B cell (primary cell): ENCODE measurements at regions not wholly inside any gene's neighbourhood (a gene's known extent, or its start where the extent isn't known, plus 50 kb on each side); places are given as distances from the start of the nearest gene placed in this dataset.

Experiments
- ATAC-seq: fragments of 200-7000 bp; cut with Tn5 transposase; one replicate; pipeline ENCODE4 v1.10.0; 2021; ENCODE audit warnings: low read depth, mild to moderate bottlenecking, moderate number of reproducible peaks, moderate library complexity
- CTCF ChIA-PET: fragments of 350-600 bp; sonication (Branson Sonifier 250); formaldehyde crosslinking; loops from one replicate; lab custom pipeline; 2021; ENCODE audit warnings: antibody characterized with exemption, inconsistent platforms; lab: Charles Lee
- POLR2A ChIA-PET: fragments of 350-600 bp; sonication (Branson Sonifier 250); formaldehyde crosslinking; loops from one replicate; lab custom pipeline; 2021; ENCODE audit warnings: antibody characterized with exemption; lab: Charles Lee
- DNase-seq: peaks from one replicate; pipeline ENCODE4 v3.0.0; 2013
- H2AFZ ChIP-seq: 2 replicates; pipeline ENCODE4 v1.6.1; 2012; ENCODE audit warnings: mild to moderate bottlenecking, low read depth, low read length; ENCODE audit not compliant: insufficient read depth, poor library complexity, severe bottlenecking
- H3K27ac ChIP-seq, 2 donors: 1 replicate in 1 of 2; 2 replicates in 1 of 2; pipeline ENCODE4 v1.5.1; 2012 to 2013; ENCODE audit warnings: low read length in 2 of 2, mild to moderate bottlenecking in 2 of 2, moderate library complexity in 1 of 2
- H3K27me3 ChIP-seq, 4 experiments: fragments of 200-600 bp in 1 of 4; sonication (generic) in 1 of 4; replicated peaks in 1 of 4; 1 replicate in 2 of 4; 2 replicates in 2 of 4; pipeline versions ENCODE4 v1.6.1 to v1.7.0; 2013 to 2016; ENCODE audit warnings: low read length in 3 of 4, mild to moderate bottlenecking in 2 of 4, mixed read lengths in 1 of 4, moderate library complexity in 1 of 4; ENCODE audit not compliant: insufficient read depth in 4 of 4, control insufficient read depth in 3 of 4; ENCODE audit errors: control extremely low read depth in 1 of 4
- H3K36me3 ChIP-seq, 2 experiments: replicated peaks in 1 of 2; 1 replicate in 1 of 2; 2 replicates in 1 of 2; pipeline versions ENCODE4 v1.6.1 to v1.7.1; 2013; ENCODE audit warnings: low read length in 1 of 2; ENCODE audit not compliant: insufficient read depth in 2 of 2, control insufficient read depth in 1 of 2; ENCODE audit errors: control extremely low read depth in 1 of 2, extremely low read depth in 1 of 2
- H3K4me1 ChIP-seq, 2 donors: fragments of 200-600 bp in 1 of 2; sonication (generic) in 1 of 2; 1 replicate in 1 of 2; 2 replicates in 1 of 2; pipeline versions ENCODE4 v1.5.1 to v1.6.1; 2013 to 2017; ENCODE audit warnings: low read length in 2 of 2; ENCODE audit not compliant: control insufficient read depth in 2 of 2, insufficient read depth in 2 of 2
- H3K4me2 ChIP-seq: replicated peaks from 2 replicates; pipeline ENCODE3; 2012; ENCODE audit warnings: mild to moderate bottlenecking, low read depth, low read length; ENCODE audit not compliant: poor library complexity, severe bottlenecking
- H3K4me3 ChIP-seq, 5 experiments: fragments of 200-600 bp in 1 of 5; sonication (generic) in 1 of 5; 1 replicate in 3 of 5; 2 replicates in 2 of 5; pipeline versions ENCODE4 v1.5.1 to v1.7.0; 2011 to 2016; ENCODE audit warnings: low read length in 4 of 5, mild to moderate bottlenecking in 4 of 5, low read depth in 2 of 5, control low read depth in 1 of 5, moderate library complexity in 1 of 5; ENCODE audit not compliant: insufficient read depth in 1 of 5; ENCODE audit errors: control extremely low read depth in 1 of 5, extremely low read depth in 1 of 5
- H3K79me2 ChIP-seq: fragments of 200-600 bp; sonication (generic); one replicate; pipeline ENCODE4 v1.6.0; 2016; ENCODE audit warnings: low read length; ENCODE audit not compliant: control insufficient read depth, insufficient read depth
- H3K9ac ChIP-seq: fragments of 200-600 bp; sonication (generic); 2 replicates; pipeline ENCODE4 v1.6.1; 2017; ENCODE audit warnings: mild to moderate bottlenecking, low read length, moderate library complexity
- H3K9me3 ChIP-seq, 3 donors: one replicate each; pipeline versions ENCODE4 v1.6.1 to v1.7.1; 2013; ENCODE audit warnings: low read length in 2 of 3; ENCODE audit not compliant: control insufficient read depth in 2 of 3, insufficient read depth in 1 of 3; ENCODE audit errors: control extremely low read depth in 1 of 3
- H4K20me1 ChIP-seq: 2 replicates; pipeline ENCODE4 v1.6.0; 2012; ENCODE audit warnings: mild to moderate bottlenecking, low read length; ENCODE audit not compliant: insufficient read depth, control insufficient read depth, poor library complexity, severe bottlenecking
- H3K27ac Mint-ChIP-seq: one replicate; pipeline ENCODE4 v1.8.0; 2021; ENCODE audit warnings: mixed read lengths
- H3K27me3 Mint-ChIP-seq: one replicate; pipeline ENCODE4 v1.8.0; 2021; ENCODE audit warnings: mixed read lengths
- H3K4me1 Mint-ChIP-seq: one replicate; pipeline ENCODE4 v1.8.0; 2021; ENCODE audit warnings: mixed read lengths
- H3K4me3 Mint-ChIP-seq: one replicate; pipeline ENCODE4 v1.8.0; 2021; ENCODE audit warnings: mixed read lengths
- H3K9me3 Mint-ChIP-seq: one replicate; pipeline ENCODE4 v1.8.0; 2022; ENCODE audit warnings: mixed read lengths; ENCODE audit not compliant: insufficient read depth
- EZH2 ChIP-seq: IDR thresholded peaks from 2 replicates; pipeline ENCODE4 v1.6.1; 2012; ENCODE audit warnings: borderline replicate concordance, low read depth, mild to moderate bottlenecking, moderate library complexity, low read length; ENCODE audit not compliant: insufficient read depth, poor library complexity, severe bottlenecking
- WGBS: methylation state at CpG from one replicate; pipeline ENCODE4 v1.1.5; 2013; ENCODE audit warnings: missing lambda C conversion rate; ENCODE audit not compliant: insufficient coverage; 5-methylcytosine and 5-hydroxymethylcytosine counted together
- intact Hi-C: fragments of 100-400 bp; cut with micrococcal nuclease; formaldehyde crosslinking; loops from one replicate; pipeline ENCODE4 v1.10.0; 2022
- TF ChIP-seq, protein P1 (sequence below): fragments of 200-600 bp; IDR thresholded peaks from one replicate; pipeline ENCODE4 v1.8.0; 2022; ENCODE audit warnings: antibody characterized with exemption, mild to moderate bottlenecking

DNA sequence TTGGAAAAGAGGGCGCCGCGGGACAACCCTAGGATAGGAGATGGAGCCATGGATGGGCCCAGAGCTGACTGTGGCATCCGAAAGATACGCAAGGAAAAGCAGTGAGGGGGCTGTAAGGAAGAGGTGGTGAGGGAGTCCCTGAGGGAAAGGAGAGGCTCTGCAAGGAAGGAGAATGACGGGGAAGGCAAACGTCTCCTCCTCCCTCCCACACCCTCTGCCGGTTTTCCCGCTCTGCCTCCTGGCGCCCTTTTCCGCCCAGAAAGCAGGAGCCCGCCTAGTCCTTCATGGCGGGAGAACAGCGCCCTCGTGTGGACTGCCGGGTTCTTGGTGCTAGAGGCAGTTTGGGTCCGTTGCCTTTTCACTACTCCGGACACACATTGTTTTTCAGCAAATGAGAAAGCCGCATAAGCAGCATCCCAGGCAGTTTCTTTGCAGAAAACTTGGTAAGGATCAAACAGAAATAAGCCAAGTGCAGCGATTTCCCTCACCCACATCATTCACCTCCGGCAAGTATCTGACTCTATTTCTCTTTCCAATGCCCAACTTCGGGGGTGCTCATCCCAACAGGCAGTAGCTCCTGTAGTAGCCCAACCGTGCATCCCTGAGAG, 200.4 kb downstream of the INO80D start:
- H3K36me3 ChIP-seq, result no peaks in the 10 kb centered on the region
- intact Hi-C loops, result loop anchor here (2.0 kb wide), 1 partner anchor 1561 kb away; no protein-coding TSS in a partner anchor
- POLR2A ChIA-PET, result no interaction called here
- H2AFZ ChIP-seq, result no peak overlapping the region
- Mint-ChIP-seq H3K27me3 (peaks cover 16% of the 10 kb centered on the region), H3K4me3 (no peak overlapping the region), H3K4me1 (no peaks in the 10 kb centered on the region), H3K27ac (no peak overlapping the region), H3K9me3 (no peaks in the 10 kb centered on the region)
- H3K4me3 ChIP-seq, result no peak overlapping the region
- TF ChIP-seq, protein P1, sequence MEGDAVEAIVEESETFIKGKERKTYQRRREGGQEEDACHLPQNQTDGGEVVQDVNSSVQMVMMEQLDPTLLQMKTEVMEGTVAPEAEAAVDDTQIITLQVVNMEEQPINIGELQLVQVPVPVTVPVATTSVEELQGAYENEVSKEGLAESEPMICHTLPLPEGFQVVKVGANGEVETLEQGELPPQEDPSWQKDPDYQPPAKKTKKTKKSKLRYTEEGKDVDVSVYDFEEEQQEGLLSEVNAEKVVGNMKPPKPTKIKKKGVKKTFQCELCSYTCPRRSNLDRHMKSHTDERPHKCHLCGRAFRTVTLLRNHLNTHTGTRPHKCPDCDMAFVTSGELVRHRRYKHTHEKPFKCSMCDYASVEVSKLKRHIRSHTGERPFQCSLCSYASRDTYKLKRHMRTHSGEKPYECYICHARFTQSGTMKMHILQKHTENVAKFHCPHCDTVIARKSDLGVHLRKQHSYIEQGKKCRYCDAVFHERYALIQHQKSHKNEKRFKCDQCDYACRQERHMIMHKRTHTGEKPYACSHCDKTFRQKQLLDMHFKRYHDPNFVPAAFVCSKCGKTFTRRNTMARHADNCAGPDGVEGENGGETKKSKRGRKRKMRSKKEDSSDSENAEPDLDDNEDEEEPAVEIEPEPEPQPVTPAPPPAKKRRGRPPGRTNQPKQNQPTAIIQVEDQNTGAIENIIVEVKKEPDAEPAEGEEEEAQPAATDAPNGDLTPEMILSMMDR, result peak; percentile 71
- no peak for TF ChIP-seq EZH2
- no peaks in the 10 kb centered on the region for H3K4me1 ChIP-seq
- no peaks in the 10 kb centered on the region for H4K20me1 ChIP-seq
- no peaks in the 10 kb centered on the region for H3K79me2 ChIP-seq
- DNase-seq (peak; percentile 50), ATAC-seq (no peak)
- H3K9ac ChIP-seq, result no peak overlapping the region
- WGBS, result 38% methylated on average over 20 of the region's 23 CpGs
- CTCF ChIA-PET, result no interaction called here
- no peaks in the 10 kb centered on the region for H3K9me3 ChIP-seq
- H3K4me2 ChIP-seq, result no peak overlapping the region
- no peak overlapping the region for H3K27ac ChIP-seq
- peaks cover 0 to 5% (median 0%) of the 10 kb centered on the region in 4 experiments for H3K27me3 ChIP-seq

DNA sequence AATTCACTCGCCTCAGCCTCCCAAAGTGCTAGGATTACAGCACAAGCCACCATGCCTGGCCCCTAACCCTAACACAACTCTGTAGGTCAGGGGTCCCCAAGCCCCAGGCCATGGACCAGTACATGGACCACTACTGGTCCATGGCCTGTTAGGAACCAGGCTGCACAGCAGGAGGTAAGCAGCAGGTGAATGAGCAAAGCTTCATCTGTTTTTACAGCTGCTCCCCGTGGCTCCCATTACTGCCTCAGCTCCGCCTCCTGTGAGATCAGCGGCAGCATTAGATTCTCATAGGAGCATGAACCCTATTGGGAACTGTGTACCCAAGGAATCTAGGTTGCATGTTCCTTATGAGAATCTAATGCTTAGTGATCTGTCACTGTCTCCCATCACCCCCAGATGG, 201.7 kb downstream of the NRP2 start:
- no peak overlapping the region for H2AFZ ChIP-seq
- POLR2A ChIA-PET, result no interaction called here
- 96% methylated on average over 4 of the region's 4 CpGs for WGBS
- peaks cover 0 to 5% (median 0%) of the 10 kb centered on the region in 4 experiments for H3K27me3 ChIP-seq
- ATAC-seq (no peak), DNase-seq (no peak)
- no peaks in the 10 kb centered on the region for H3K4me1 ChIP-seq
- CTCF ChIA-PET, result no interaction called here
- H4K20me1 ChIP-seq, result no peaks in the 10 kb centered on the region
- no peak overlapping the region for H3K4me3 ChIP-seq
- no peak for TF ChIP-seq EZH2
- H3K79me2 ChIP-seq, result no peaks in the 10 kb centered on the region
- Mint-ChIP-seq H3K27me3 (peaks cover 24% of the 10 kb centered on the region), H3K4me3 (no peak overlapping the region), H3K4me1 (no peaks in the 10 kb centered on the region), H3K27ac (no peak overlapping the region), H3K9me3 (no peaks in the 10 kb centered on the region)
- H3K27ac ChIP-seq, result no peak overlapping the region
- intact Hi-C loops, result no loop called here
- no peak overlapping the region for H3K9ac ChIP-seq
- no peaks in the 10 kb centered on the region for H3K36me3 ChIP-seq
- no peaks in the 10 kb centered on the region for H3K9me3 ChIP-seq
- H3K4me2 ChIP-seq, result no peak overlapping the region
